Activated naive CD4-positive, alpha-beta T cell treated with anti-CD3 and anti-CD28 coated beads, Interleukin-2, amount 10 ng/mL, durations not matched to agents 7 days and 5 days (primary cell): ENCODE measurements at regions not wholly inside any gene's neighbourhood (a gene's known extent, or its start where the extent isn't known, plus 50 kb on each side); places are given as distances from the start of the nearest gene placed in this dataset.
A peak's percentile ranks its signal among the peaks of the same experiment; 100 is the strongest.
"Not testable (repeated sequence)": the region's sequence is repeated elsewhere in the genome, so short reads cannot be mapped to it uniquely, and the experiment has no call there.

Experiments used
- CTCF ChIA-PET: fragments of 350-600 bp; sonication (Branson Sonifier 250); formaldehyde crosslinking; loops from one replicate; lab custom pipeline; 2021; ENCODE audit warnings: antibody characterized with exemption; lab: Charles Lee
- DNase-seq: peaks from one replicate; pipeline ENCODE4 v3.0.0-alpha.2; 2020
- H3K27ac Mint-ChIP-seq: one replicate; pipeline ENCODE4 v1.8.0; 2021; ENCODE audit warnings: mild to moderate bottlenecking, moderate library complexity, mixed read lengths
- H3K27me3 Mint-ChIP-seq: one replicate; pipeline ENCODE4 v1.8.0; 2021; ENCODE audit warnings: mild to moderate bottlenecking, mixed read lengths
- H3K36me3 Mint-ChIP-seq: one replicate; pipeline ENCODE4 v1.8.0; 2021; ENCODE audit warnings: mixed read lengths
- H3K4me1 Mint-ChIP-seq: one replicate; pipeline ENCODE4 v1.8.0; 2021; ENCODE audit warnings: mixed read lengths
- H3K4me3 Mint-ChIP-seq: one replicate; pipeline ENCODE4 v1.8.0; 2021; ENCODE audit warnings: mild to moderate bottlenecking, moderate library complexity, mixed read lengths
- H3K9me3 Mint-ChIP-seq: one replicate; pipeline ENCODE4 v1.8.0; 2021; ENCODE audit warnings: mixed read lengths

GRCh38 chr15:58357529-58358476, 74.0 kb upstream of the LIPC start:
- Mint-ChIP-seq H3K4me1 (peaks cover 31% of the 10 kb centered on the region), H3K27me3 (peaks cover 6% of the 10 kb centered on the region), H3K4me3 (no peak overlapping the region), H3K36me3 (no peaks in the 10 kb centered on the region), H3K9me3 (no peaks in the 10 kb centered on the region), H3K27ac (peak overlapping the region; percentile 80)
- CTCF ChIA-PET = interaction anchor here (0.5 to 1.4 kb wide), 5 partner anchors 9 to 129 kb away, joined by 3 to 4 read pairs (median 3); no protein-coding TSS in a partner anchor
- peak; percentile 56 for DNase-seq

DNA sequence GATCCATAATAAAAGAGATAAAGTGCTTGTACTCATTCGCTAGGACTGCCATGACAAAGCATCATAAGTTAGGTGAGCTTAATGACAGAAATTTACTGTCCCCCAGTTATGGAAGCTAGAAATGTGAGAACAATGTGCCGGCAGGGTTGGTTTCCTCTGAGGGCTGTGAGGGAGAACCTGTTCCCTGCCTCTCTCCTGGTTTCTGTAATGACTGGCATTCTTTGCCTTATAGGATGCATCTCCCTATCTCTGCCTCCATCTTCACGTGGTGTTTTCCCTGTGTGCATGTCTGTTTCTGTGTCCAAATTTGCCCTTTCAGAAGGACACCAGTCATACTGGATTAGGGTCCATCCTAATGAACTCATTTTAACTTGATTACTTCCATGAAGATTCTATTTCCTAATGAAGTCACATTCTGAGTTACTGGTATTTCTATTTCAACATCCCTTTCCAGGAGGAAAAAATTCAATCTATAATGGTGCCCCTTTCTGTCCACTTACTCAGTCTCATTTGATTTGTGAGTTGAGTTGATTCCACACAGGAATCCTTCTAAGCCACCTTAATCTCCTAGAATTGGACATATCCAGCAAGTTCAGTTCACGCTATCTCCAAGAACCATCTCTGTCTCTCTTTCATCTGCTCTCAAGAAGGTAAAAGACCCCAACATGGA, 71.2 kb upstream of the LIPC start:
- Mint-ChIP-seq H3K27ac (no peak overlapping the region), H3K27me3 (peaks cover 5% of the 10 kb centered on the region), H3K36me3 (peaks cover 8% of the 10 kb centered on the region), H3K9me3 (peaks cover 6% of the 10 kb centered on the region), H3K4me3 (no peak overlapping the region), H3K4me1 (peaks cover 48% of the 10 kb centered on the region)
- CTCF ChIA-PET = no interaction called here
- no peak for DNase-seq

DNA sequence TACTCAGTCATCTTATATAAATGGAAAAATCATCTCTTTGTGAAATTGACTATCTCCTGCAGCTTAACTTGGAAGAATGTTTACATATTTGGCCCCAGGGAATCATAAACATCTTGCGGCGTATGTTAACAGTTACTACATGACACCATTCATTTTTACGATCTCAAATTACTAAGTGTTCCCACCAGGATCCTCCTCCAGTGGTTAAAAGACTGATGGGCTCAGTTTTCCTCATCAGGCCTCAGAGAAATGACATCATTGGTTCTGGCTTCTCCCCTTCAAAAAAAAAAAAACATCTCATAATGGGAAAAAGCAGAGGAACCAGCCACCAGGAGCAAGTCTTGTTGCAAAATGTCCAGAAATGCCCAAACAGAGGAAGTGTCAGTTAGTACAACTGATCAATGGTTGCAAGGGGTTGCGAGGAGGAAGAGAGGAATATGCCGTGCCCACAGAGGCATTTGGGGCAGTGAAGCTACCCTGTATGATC, 70.5 kb upstream of the LIPC start:
- DNase-seq = no peak
- H3K27me3 Mint-ChIP-seq = peaks cover 5% of the 10 kb centered on the region
- H3K9me3 Mint-ChIP-seq = peaks cover 12% of the 10 kb centered on the region
- no peak overlapping the region for H3K4me3 Mint-ChIP-seq
- H3K27ac Mint-ChIP-seq = no peak overlapping the region
- peaks cover 48% of the 10 kb centered on the region for H3K4me1 Mint-ChIP-seq
- peaks cover 10% of the 10 kb centered on the region for H3K36me3 Mint-ChIP-seq
- CTCF ChIA-PET = no interaction called here

DNA sequence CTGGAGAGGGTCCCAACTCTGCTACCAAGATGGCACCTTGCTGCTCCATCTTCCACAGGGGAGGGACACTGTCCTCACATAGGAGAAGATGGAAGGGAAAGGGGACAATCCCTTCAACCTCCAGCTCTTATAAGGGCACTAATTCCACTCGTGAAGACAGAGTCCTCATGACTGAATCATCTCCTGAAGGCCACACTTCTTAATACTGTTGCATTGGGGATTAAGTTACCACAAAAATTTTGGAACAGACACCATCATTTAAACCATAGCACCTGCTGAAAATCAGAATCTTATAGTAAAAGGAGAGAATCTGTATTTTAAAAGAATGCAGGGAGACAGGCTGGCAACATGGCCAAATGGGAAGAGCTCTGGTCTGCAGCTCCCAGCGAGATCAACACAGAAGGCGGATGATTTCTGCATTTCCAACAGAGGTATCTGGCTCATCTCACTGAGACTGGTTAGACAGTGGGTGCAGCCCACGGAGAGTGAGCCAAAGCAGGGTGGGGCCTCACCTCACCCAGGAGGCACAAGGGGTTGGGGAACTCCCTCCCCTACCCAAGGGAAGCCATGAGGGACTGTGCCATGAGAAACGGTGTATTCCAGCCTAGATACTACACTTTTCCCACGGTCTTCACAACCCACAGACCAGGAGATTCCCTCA, 69.4 kb upstream of the LIPC start:
- H3K36me3 Mint-ChIP-seq = peaks cover 10% of the 10 kb centered on the region

DNA sequence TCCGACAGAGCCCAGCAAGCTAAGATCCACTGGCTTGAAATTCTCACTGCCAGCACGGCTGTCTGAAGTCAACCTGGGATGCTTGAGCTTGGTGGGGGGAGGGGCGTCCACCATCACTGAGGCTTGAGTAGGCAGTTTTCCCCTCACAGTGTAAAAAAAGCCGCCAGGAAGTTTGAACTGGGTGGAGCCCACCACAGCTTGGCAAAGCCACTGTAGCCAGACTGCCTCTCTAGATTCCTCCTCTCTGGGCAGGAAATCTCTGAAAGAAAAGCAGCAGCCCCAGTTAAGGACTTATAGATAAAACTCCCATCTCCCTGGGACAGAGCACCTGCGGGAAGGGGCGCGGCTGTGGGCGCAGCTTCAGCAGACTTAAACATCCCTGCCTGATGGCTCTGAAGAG, 68.7 kb upstream of the LIPC start:
- peaks cover 10% of the 10 kb centered on the region for H3K36me3 Mint-ChIP-seq
- peaks cover 38% of the 10 kb centered on the region for H3K4me1 Mint-ChIP-seq
- H3K27me3 Mint-ChIP-seq, CTCF ChIA-PET, H3K27ac Mint-ChIP-seq: not testable (repeated sequence)
- H3K4me3 Mint-ChIP-seq = peak overlapping the region; percentile 22
- DNase-seq = peak; percentile 38
- H3K9me3 Mint-ChIP-seq = peaks cover 12% of the 10 kb centered on the region

More for the DNA sequence above, 69.4 kb upstream of the LIPC start:
- peaks cover 45% of the 10 kb centered on the region for H3K4me1 Mint-ChIP-seq
- peaks cover 12% of the 10 kb centered on the region for H3K9me3 Mint-ChIP-seq
- CTCF ChIA-PET = no interaction called here
- H3K27me3 Mint-ChIP-seq = peaks cover 5% of the 10 kb centered on the region
- no peak overlapping the region for H3K4me3 Mint-ChIP-seq
- no peak for DNase-seq
- H3K27ac Mint-ChIP-seq = no peak overlapping the region

DNA sequence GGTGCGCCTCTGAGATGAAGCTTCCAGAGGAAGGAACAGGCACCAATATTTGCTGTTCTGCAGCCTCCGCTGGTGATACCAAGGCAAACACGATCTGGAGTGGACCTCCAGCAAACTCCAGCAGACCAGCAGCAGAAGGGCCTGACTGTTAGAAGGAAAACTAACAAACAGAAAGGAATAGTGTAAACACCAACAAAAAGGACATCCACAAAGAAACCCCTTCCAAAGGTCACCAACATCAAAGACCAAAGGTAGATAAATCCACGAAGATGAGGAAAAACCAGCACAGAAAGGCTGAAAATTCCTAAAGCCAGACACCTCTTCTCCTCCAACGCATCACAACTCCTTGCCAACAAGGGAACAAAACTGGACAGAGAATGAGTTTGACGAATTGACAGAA, 68.1 kb upstream of the LIPC start:
- H3K4me3 Mint-ChIP-seq, DNase-seq, CTCF ChIA-PET, H3K27ac Mint-ChIP-seq, H3K27me3 Mint-ChIP-seq: not testable (repeated sequence)
- Mint-ChIP-seq H3K4me1 (peaks cover 32% of the 10 kb centered on the region), H3K36me3 (peaks cover 10% of the 10 kb centered on the region), H3K9me3 (peaks cover 12% of the 10 kb centered on the region)

GRCh38 chr15:58365098-58365497, 66.7 kb upstream of the LIPC start:
- DNase-seq, H3K4me3 Mint-ChIP-seq, H3K27me3 Mint-ChIP-seq, H3K27ac Mint-ChIP-seq, CTCF ChIA-PET: not testable (repeated sequence)
- Mint-ChIP-seq H3K36me3 (peaks cover 10% of the 10 kb centered on the region), H3K9me3 (peaks cover 12% of the 10 kb centered on the region), H3K4me1 (peaks cover 35% of the 10 kb centered on the region)

DNA sequence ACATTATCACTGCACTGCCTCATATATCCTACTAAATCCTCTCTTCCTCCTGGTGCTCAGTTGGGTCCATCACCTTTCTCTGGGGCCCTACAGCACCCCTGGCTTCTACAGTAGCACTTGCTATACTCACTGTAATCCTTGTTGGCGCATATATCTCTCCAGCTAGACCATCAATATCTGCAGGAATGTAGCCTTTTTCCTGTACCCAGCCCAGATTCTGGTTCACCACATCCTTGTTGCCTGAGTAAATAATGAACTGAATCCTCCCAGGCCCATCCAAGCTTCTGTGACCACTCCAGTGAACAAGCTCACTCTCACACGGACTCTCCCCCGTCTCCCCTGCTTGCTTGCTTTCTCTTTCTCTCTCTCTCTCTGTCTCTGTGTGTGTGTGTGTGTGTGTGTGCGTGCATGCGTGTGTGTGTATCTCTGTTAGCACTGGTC, 62.5 kb upstream of the LIPC start:
- CTCF ChIA-PET = interaction anchor here (1.6 kb wide), 1 partner anchor 37 kb away, joined by 3 read pairs; no protein-coding TSS in a partner anchor
- Mint-ChIP-seq H3K9me3 (peaks cover 15% of the 10 kb centered on the region), H3K4me1 (peaks cover 12% of the 10 kb centered on the region), H3K4me3 (peak overlapping the region; percentile 5), H3K27ac (peak overlapping the region; percentile 29), H3K27me3 (peaks cover 4% of the 10 kb centered on the region), H3K36me3 (peaks cover 8% of the 10 kb centered on the region)
- DNase-seq = peak; percentile 51

GRCh38 chr15:58369956-58370355, 61.8 kb upstream of the LIPC start:
- H3K9me3 Mint-ChIP-seq = peaks cover 13% of the 10 kb centered on the region
- peaks cover 4% of the 10 kb centered on the region for H3K36me3 Mint-ChIP-seq
- H3K4me1 Mint-ChIP-seq = peaks cover 10% of the 10 kb centered on the region
- DNase-seq = no peak
- peaks cover 4% of the 10 kb centered on the region for H3K27me3 Mint-ChIP-seq
- no peak overlapping the region for H3K4me3 Mint-ChIP-seq
- CTCF ChIA-PET = interaction anchor here (1.6 kb wide), 1 partner anchor 38 kb away, joined by 3 read pairs; no protein-coding TSS in a partner anchor
- no peak overlapping the region for H3K27ac Mint-ChIP-seq

DNA sequence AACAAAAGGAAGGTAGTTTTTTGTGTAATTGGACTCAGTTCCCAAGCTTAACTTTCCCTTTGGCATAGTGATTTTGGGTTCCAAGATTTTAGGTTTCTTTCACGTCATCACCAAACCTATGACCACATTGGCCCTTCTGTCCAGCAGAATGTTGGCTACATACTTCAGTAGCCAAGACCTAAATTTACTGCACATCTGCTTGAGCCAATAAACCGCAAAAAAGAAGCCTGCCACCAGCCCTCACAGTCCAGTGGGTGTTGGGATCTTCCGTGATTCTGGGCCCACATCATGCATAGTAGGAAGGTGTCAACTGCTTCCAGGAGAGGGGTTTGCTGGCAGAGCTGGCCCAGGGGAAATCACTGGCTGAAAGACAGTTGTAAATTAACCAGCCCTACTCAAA, 57.6 kb upstream of the LIPC start:
- Mint-ChIP-seq H3K27me3 (peaks cover 12% of the 10 kb centered on the region), H3K4me1 (peaks cover 9% of the 10 kb centered on the region), H3K36me3 (no peaks in the 10 kb centered on the region), H3K27ac (no peak overlapping the region), H3K4me3 (no peak overlapping the region), H3K9me3 (peaks cover 3% of the 10 kb centered on the region)
- CTCF ChIA-PET = interaction anchor here (0.7 kb wide), 1 partner anchor 65 kb away, joined by 3 read pairs; no protein-coding TSS in a partner anchor
- no peak for DNase-seq

DNA sequence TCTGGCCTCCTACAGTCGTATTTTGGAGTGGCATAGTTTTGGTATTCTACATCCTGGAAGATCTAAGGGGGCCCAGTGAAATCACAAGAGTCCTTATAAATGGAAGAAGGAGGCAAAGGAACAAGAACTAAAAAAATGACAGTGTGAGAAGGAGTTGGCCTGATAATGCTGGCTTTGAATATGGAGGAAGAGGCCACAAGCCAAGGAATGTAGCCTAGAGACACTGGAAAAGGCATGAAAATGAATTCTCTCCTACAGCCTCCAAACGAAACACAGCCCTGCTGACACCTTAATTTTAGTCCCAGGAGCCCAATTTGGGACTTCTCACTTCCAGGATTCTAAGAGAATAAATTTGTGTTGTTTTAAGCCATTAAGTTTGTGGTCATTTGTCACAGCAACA, 54.6 kb upstream of the LIPC start:
- DNase-seq = no peak
- Mint-ChIP-seq H3K27ac (no peak overlapping the region), H3K4me3 (no peak overlapping the region), H3K4me1 (no peaks in the 10 kb centered on the region), H3K9me3 (no peaks in the 10 kb centered on the region), H3K36me3 (no peaks in the 10 kb centered on the region), H3K27me3 (peaks cover 12% of the 10 kb centered on the region)
- CTCF ChIA-PET = no interaction called here

DNA sequence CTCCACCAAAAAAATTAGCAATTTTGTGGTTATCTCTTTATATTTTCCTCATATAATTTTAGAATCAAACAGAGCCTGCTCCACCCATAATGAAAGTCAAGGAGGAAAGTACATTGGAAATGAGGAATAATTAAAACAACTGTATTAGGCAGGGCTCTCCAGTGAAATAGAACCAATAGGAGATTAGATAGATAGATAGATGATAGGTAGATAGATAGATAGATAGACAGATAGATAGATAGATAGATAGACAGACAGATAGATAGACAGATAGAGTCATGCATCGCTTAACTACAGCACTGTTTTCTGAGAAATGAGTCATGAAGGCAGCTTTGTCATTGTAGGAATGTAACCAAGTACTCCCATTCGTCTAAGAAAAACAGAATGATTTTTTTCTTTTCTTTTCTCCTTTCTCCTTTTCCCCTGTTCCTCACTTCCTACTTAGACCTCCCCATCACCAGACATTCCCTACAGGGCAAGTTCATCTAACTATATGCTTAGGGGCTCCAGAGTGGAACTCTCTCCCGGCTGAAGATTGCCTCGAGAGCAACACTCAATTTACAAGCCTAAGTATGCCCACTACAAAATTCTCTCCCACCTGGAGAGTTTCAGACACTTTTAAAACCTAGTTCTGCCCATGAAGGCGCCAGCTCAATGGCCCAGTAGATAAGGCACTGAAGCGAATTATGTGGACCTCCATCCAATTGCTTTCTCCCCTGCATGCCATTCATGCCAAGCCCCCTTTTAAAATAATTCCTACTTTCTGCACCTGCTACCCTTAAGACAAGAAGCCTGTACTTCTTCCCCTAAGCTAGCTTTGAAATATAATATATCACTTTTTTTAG, 53.3 kb upstream of the LIPC start:
- no peaks in the 10 kb centered on the region for H3K4me1 Mint-ChIP-seq
- no peak for DNase-seq
- CTCF ChIA-PET = no interaction called here
- H3K4me3 Mint-ChIP-seq = no peak overlapping the region
- H3K27ac Mint-ChIP-seq = no peak overlapping the region
- no peaks in the 10 kb centered on the region for H3K9me3 Mint-ChIP-seq
- peaks cover 12% of the 10 kb centered on the region for H3K27me3 Mint-ChIP-seq
- no peaks in the 10 kb centered on the region for H3K36me3 Mint-ChIP-seq

DNA sequence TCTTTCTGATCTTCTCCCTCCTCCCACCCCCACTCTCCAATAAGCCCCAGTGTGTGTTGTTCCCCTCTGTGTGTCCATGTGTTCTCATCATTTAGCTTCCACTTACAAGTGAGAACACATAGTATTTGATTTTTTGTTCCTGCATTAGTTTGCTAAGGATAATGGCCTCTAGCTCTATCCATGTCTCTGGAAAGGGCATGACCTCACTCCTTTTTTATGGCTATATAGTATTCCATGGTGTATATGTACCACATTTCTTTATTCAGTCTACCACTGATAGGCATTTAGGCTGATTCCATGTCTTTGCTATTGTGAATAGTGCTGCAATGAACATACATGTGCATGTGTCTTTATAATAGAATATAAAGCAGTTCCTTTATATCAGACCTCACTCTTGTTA, 52.3 kb upstream of the LIPC start:
- DNase-seq, H3K27ac Mint-ChIP-seq, CTCF ChIA-PET, H3K4me3 Mint-ChIP-seq, H3K36me3 Mint-ChIP-seq, H3K27me3 Mint-ChIP-seq, H3K4me1 Mint-ChIP-seq, H3K9me3 Mint-ChIP-seq: not testable (repeated sequence)
